ENCODE measurements at regions not wholly inside any gene's neighbourhood (a gene's known extent, or its start where the extent isn't known, plus 50 kb on each side); places are given as distances from the start of the nearest gene placed in this dataset.

GRCh38 chr12:18008642-18009041 lies 81.4 kb downstream of the RERGL start:
- no peak for TF ChIP-seq POLR2AphosphoS5 (IDR thresholded peaks at IDR 0.05; ENCODE audit: low read depth, low read length)
- TF ChIP-seq POLR2A (IDR thresholded peaks at IDR 0.05; ENCODE audit: low read depth, low read length): no peak
- no peak for TF ChIP-seq TAF1 (IDR thresholded peaks at IDR 0.05; ENCODE audit: low read depth, low read length)
- TF ChIP-seq PAX5 (IDR thresholded peaks at IDR 0.05; ENCODE audit: insufficient read depth, low read length, severe bottlenecking): no peak
- TF ChIP-seq SPI1 (IDR thresholded peaks at IDR 0.05; ENCODE audit: low read depth, low read length): no peak
- no peak for TF ChIP-seq POU2F2 (IDR thresholded peaks at IDR 0.05; ENCODE audit: low read depth, low read length)
- DNase-seq (ENCODE audit: insufficient read length, low spot score) (no peak), FAIRE-seq (no peak)

- TF ChIP-seq PAX5 (IDR thresholded peaks at IDR 0.05; ENCODE audit: insufficient read depth, low read length, severe bottlenecking): no peak
- TF ChIP-seq POLR2A (IDR thresholded peaks at IDR 0.05; ENCODE audit: low read depth, low read length): no peak
- FAIRE-seq: no peak
- DNase-seq (ENCODE audit: insufficient read length, low spot score): no peak
Observed at GRCh38 chr12:17999174-17999801, 90.7 kb downstream of the RERGL start.

- FAIRE-seq: peak; percentile 9
- peak; percentile 3 for DNase-seq (ENCODE audit: insufficient read length, low spot score)
- TF ChIP-seq POLR2AphosphoS5 (IDR thresholded peaks at IDR 0.05; ENCODE audit: low read depth, low read length): no peak
- peak; percentile 67; the same call in 1 of the 2 replicates for TF ChIP-seq POU2F2 (IDR thresholded peaks at IDR 0.05; ENCODE audit: low read depth, low read length)
Observed at GRCh38 chr12:17992002-17992656, 97.9 kb downstream of the RERGL start.

GRCh38 chr12:17982556-17982955 lies 107.4 kb downstream of the RERGL start:
- no peak for FAIRE-seq
- TF ChIP-seq SPI1 (IDR thresholded peaks at IDR 0.05; ENCODE audit: low read depth, low read length): no peak
- no peak for DNase-seq (ENCODE audit: insufficient read length, low spot score)

GRCh38 chr12:17976202-17976601 lies 113.8 kb downstream of the RERGL start:
- no peak for TF ChIP-seq PAX5 (IDR thresholded peaks at IDR 0.05; ENCODE audit: insufficient read depth, low read length, severe bottlenecking)
- FAIRE-seq (no peak), DNase-seq (ENCODE audit: insufficient read length, low spot score) (no peak)

GRCh38 chr12:17975763-17976162 lies 114.2 kb downstream of the RERGL start:
- no peak for TF ChIP-seq POLR2A (IDR thresholded peaks at IDR 0.05; ENCODE audit: low read depth, low read length)
- TF ChIP-seq PAX5 (IDR thresholded peaks at IDR 0.05; ENCODE audit: insufficient read depth, low read length, severe bottlenecking): no peak
- TF ChIP-seq POLR2AphosphoS5 (IDR thresholded peaks at IDR 0.05; ENCODE audit: low read depth, low read length): no peak
- TF ChIP-seq POU2F2 (IDR thresholded peaks at IDR 0.05; ENCODE audit: low read depth, low read length): no peak
- no peak for TF ChIP-seq TAF1 (IDR thresholded peaks at IDR 0.05; ENCODE audit: low read depth, low read length)
- no peak for FAIRE-seq
- no peak for DNase-seq (ENCODE audit: insufficient read length, low spot score)

- TF ChIP-seq TAF1 (IDR thresholded peaks at IDR 0.05; ENCODE audit: low read depth, low read length) (no peak), POLR2AphosphoS5 (IDR thresholded peaks at IDR 0.05; ENCODE audit: low read depth, low read length) (no peak), SPI1 (IDR thresholded peaks at IDR 0.05; ENCODE audit: low read depth, low read length) (no peak), PAX5 (IDR thresholded peaks at IDR 0.05; ENCODE audit: insufficient read depth, low read length, severe bottlenecking) (no peak), POLR2A (IDR thresholded peaks at IDR 0.05; ENCODE audit: low read depth, low read length) (no peak), POU2F2 (IDR thresholded peaks at IDR 0.05; ENCODE audit: low read depth, low read length) (no peak)
- FAIRE-seq: no peak
- no peak for DNase-seq (ENCODE audit: insufficient read length, low spot score)
Observed at GRCh38 chr12:17975239-17975638, 114.8 kb downstream of the RERGL start.

- FAIRE-seq (no peak), DNase-seq (ENCODE audit: insufficient read length, low spot score) (no peak)
- no peak for TF ChIP-seq POLR2A (IDR thresholded peaks at IDR 0.05; ENCODE audit: low read depth, low read length)
- no peak for TF ChIP-seq POU2F2 (IDR thresholded peaks at IDR 0.05; ENCODE audit: low read depth, low read length)
- TF ChIP-seq SPI1 (IDR thresholded peaks at IDR 0.05; ENCODE audit: low read depth, low read length): no peak
- TF ChIP-seq POLR2AphosphoS5 (IDR thresholded peaks at IDR 0.05; ENCODE audit: low read depth, low read length): no peak
- no peak for TF ChIP-seq PAX5 (IDR thresholded peaks at IDR 0.05; ENCODE audit: insufficient read depth, low read length, severe bottlenecking)
Observed at GRCh38 chr12:17971850-17972249, 118.1 kb downstream of the RERGL start.

- DNase-seq (ENCODE audit: insufficient read length, low spot score): no peak
- TF ChIP-seq POLR2A (IDR thresholded peaks at IDR 0.05; ENCODE audit: low read depth, low read length): no peak
- no peak for TF ChIP-seq PAX5 (IDR thresholded peaks at IDR 0.05; ENCODE audit: insufficient read depth, low read length, severe bottlenecking)
- TF ChIP-seq SPI1 (IDR thresholded peaks at IDR 0.05; ENCODE audit: low read depth, low read length): no peak
- TF ChIP-seq POLR2AphosphoS5 (IDR thresholded peaks at IDR 0.05; ENCODE audit: low read depth, low read length): no peak
- TF ChIP-seq TAF1 (IDR thresholded peaks at IDR 0.05; ENCODE audit: low read depth, low read length): no peak
- TF ChIP-seq POU2F2 (IDR thresholded peaks at IDR 0.05; ENCODE audit: low read depth, low read length): no peak
- FAIRE-seq: no peak
Observed at GRCh38 chr12:17954788-17955187, 135.2 kb downstream of the RERGL start.

GRCh38 chr12:17950898-17951297 lies 139.1 kb downstream of the RERGL start:
- TF ChIP-seq POLR2AphosphoS5 (IDR thresholded peaks at IDR 0.05; ENCODE audit: low read depth, low read length): no peak
- no peak for TF ChIP-seq POLR2A (IDR thresholded peaks at IDR 0.05; ENCODE audit: low read depth, low read length)
- TF ChIP-seq SPI1 (IDR thresholded peaks at IDR 0.05; ENCODE audit: low read depth, low read length): no peak
- TF ChIP-seq PAX5 (IDR thresholded peaks at IDR 0.05; ENCODE audit: insufficient read depth, low read length, severe bottlenecking): no peak
- TF ChIP-seq TAF1 (IDR thresholded peaks at IDR 0.05; ENCODE audit: low read depth, low read length): no peak
- TF ChIP-seq POU2F2 (IDR thresholded peaks at IDR 0.05; ENCODE audit: low read depth, low read length): no peak
- FAIRE-seq (no peak), DNase-seq (ENCODE audit: insufficient read length, low spot score) (no peak)

Data from GM12891 (cell line).